8988T (cell line): ENCODE measurements at regions not wholly inside any gene's neighbourhood (a gene's known extent, or its start where the extent isn't known, plus 50 kb on each side); places are given as distances from the start of the nearest gene placed in this dataset.

Source experiments
- DNase-seq: peaks from one replicate; pipeline ENCODE4 v3.0.0; 2011

- DNase-seq: no peak
Observed at GRCh38 chr4:19382993-19383756, 868.5 kb upstream of the SLIT2 start.

- no peak for DNase-seq
Observed at GRCh38 chr4:19381068-19381467, 870.6 kb upstream of the SLIT2 start.

GRCh38 chr4:19380600-19380999, 871.1 kb upstream of the SLIT2 start:
- DNase-seq: no peak

- no peak for DNase-seq
Observed at GRCh38 chr4:19379191-19379708, 872.5 kb upstream of the SLIT2 start.

- DNase-seq: no peak
Observed at GRCh38 chr4:19375931-19376330, 875.8 kb upstream of the SLIT2 start.

GRCh38 chr4:19375136-19375804, 876.4 kb upstream of the SLIT2 start:
- DNase-seq: no peak

- no peak for DNase-seq
Observed at GRCh38 chr4:19372390-19372789, 879.3 kb upstream of the SLIT2 start.

GRCh38 chr4:19368800-19369199, 882.9 kb upstream of the SLIT2 start:
- no peak for DNase-seq

- no peak for DNase-seq
Observed at GRCh38 chr4:19366916-19367315, 884.8 kb upstream of the SLIT2 start.

GRCh38 chr4:19358015-19358414, 893.7 kb upstream of the SLIT2 start:
- no peak for DNase-seq

- DNase-seq: no peak
Observed at GRCh38 chr4:19349416-19349815, 902.3 kb upstream of the SLIT2 start.

GRCh38 chr4:19348746-19349145, 903.0 kb upstream of the SLIT2 start:
- DNase-seq: no peak

GRCh38 chr4:19346636-19347035, 905.1 kb upstream of the SLIT2 start:
- no peak for DNase-seq

GRCh38 chr4:19329631-19330030, 922.1 kb upstream of the SLIT2 start:
- DNase-seq: no peak

- DNase-seq: no peak
Observed at GRCh38 chr4:19329077-19329476, 922.6 kb upstream of the SLIT2 start.

- no peak for DNase-seq
Observed at GRCh38 chr4:19327364-19327763, 924.3 kb upstream of the SLIT2 start.

- no peak for DNase-seq
Observed at GRCh38 chr4:19324184-19324583, 927.5 kb upstream of the SLIT2 start.

GRCh38 chr4:19319607-19320006, 932.1 kb upstream of the SLIT2 start:
- no peak for DNase-seq

- no peak for DNase-seq
Observed at GRCh38 chr4:19317377-19317776, 934.3 kb upstream of the SLIT2 start.

- DNase-seq: no peak
Observed at GRCh38 chr4:19314116-19314515, 937.6 kb upstream of the SLIT2 start.

- no peak for DNase-seq
Observed at GRCh38 chr4:19309378-19309777, 942.3 kb upstream of the SLIT2 start.

- no peak for DNase-seq
Observed at GRCh38 chr4:19304028-19304427, 947.7 kb upstream of the SLIT2 start.

- no peak for DNase-seq
Observed at GRCh38 chr4:19301527-19301926, 950.2 kb upstream of the SLIT2 start.

GRCh38 chr4:19300213-19300612, 951.5 kb upstream of the SLIT2 start:
- no peak for DNase-seq

- no peak for DNase-seq
Observed at GRCh38 chr4:19298998-19299397, 952.7 kb upstream of the SLIT2 start.
